Body of pancreas (tissue), 4 donors: ENCODE measurements at regions not wholly inside any gene's neighbourhood (a gene's known extent, or its start where the extent isn't known, plus 50 kb on each side); places are given as distances from the start of the nearest gene placed in this dataset.

Experiments
- CTCF ChIP-seq, 7 experiments: fragments of 450-650 bp in 4 of 7; fragments of 200-600 bp in 3 of 7; sonication (generic) in 3 of 7; IDR thresholded peaks; one replicate each; pipeline ENCODE4 v1.5.1; 2016 to 2019; ENCODE audit warnings: antibody characterized with exemption in 7 of 7
- POLR2A ChIP-seq, 3 donors: fragments of 450-650 bp; IDR thresholded peaks; one replicate each; pipeline ENCODE4 v1.6.1; 2016; ENCODE audit warnings: antibody characterized with exemption in 3 of 3, mild to moderate bottlenecking in 2 of 3

DNA sequence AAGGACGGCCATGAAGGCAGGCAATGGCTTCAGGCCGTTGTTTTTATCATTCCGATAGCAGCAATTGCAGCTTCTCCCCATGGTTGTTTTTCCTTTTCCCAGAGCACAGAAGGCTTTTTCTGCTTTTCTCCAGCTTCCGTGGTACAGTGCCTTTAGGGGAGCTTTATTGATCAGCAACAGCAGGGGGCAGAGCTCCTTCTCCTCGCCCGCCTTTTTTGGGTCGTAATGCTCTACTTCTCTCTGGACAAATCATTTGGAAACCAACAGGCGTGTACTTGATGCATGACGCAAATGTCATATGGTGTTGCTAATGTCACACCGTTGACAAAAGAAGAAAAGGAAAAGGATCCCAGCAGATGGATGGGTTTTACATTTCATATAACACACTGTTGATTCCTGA is 79.7 kb upstream of the SNRK start:
- TF ChIP-seq CTCF (IDR thresholded peaks at IDR 0.05) (no peak), POLR2A (IDR thresholded peaks at IDR 0.05) (no peak)
